GM12875 (cell line): ENCODE measurements at regions not wholly inside any gene's neighbourhood (a gene's known extent, or its start where the extent isn't known, plus 50 kb on each side); places are given as distances from the start of the nearest gene placed in this dataset.

ENCODE experiments used
- H3K4me3 ChIP-seq: one replicate; pipeline ENCODE4 v1.5.1; 2011; ENCODE audit warnings: low read depth, low read length, control low read depth
- CTCF ChIP-seq: IDR thresholded peaks from 2 replicates; pipeline ENCODE4 v1.5.1; 2011; ENCODE audit warnings: low read depth, mild to moderate bottlenecking, control low read depth, inconsistent platforms, low read length, moderate library complexity, borderline replicate concordance; ENCODE audit not compliant: insufficient read depth

- TF ChIP-seq CTCF: no peak
These were observed 72.9 kb upstream of the SNTG2 start for GRCh38 chr2:877747-878146.

GRCh38 chr2:875687-876615 is 74.7 kb upstream of the SNTG2 start:
- no peak for TF ChIP-seq CTCF
- H3K4me3 ChIP-seq: no peak overlapping the region

More at GRCh38 chr2:877747-878146, 72.9 kb upstream of the SNTG2 start:
- H3K4me3 ChIP-seq: no peak overlapping the region

- TF ChIP-seq CTCF: no peak
- H3K4me3 ChIP-seq: no peak overlapping the region
These were observed 76.7 kb upstream of the SNTG2 start for GRCh38 chr2:873651-874580.

- H3K4me3 ChIP-seq: no peak overlapping the region
- TF ChIP-seq CTCF: no peak
These were observed 77.6 kb upstream of the SNTG2 start for GRCh38 chr2:873027-873426.

GRCh38 chr2:871926-872680 is 78.5 kb upstream of the SNTG2 start:
- H3K4me3 ChIP-seq: no peak overlapping the region
- no peak for TF ChIP-seq CTCF

- no peak for TF ChIP-seq CTCF
- no peak overlapping the region for H3K4me3 ChIP-seq
These were observed 79.4 kb upstream of the SNTG2 start for GRCh38 chr2:871175-871727.
